ENCODE measurements at regions not wholly inside any gene's neighbourhood (a gene's known extent, or its start where the extent isn't known, plus 50 kb on each side); places are given as distances from the start of the nearest gene placed in this dataset.

- no peak for TF ChIP-seq CTCF (IDR thresholded peaks at IDR 0.05; ENCODE audit: control insufficient read depth, extremely low read depth, insufficient read depth)
- DNase-seq (ENCODE audit: low read depth): no peak
- no peak overlapping the region for H3K4me3 ChIP-seq (ENCODE audit: low read depth, low read length)
Observed at GRCh38 chr3:87175732-87176131, 51.4 kb upstream of the CHMP2B start.

GRCh38 chr3:87173776-87174175, 53.3 kb upstream of the CHMP2B start:
- DNase-seq (ENCODE audit: low read depth): no peak
- H3K4me3 ChIP-seq (ENCODE audit: low read depth, low read length): no peak overlapping the region
- no peak for TF ChIP-seq CTCF (IDR thresholded peaks at IDR 0.05; ENCODE audit: control insufficient read depth, extremely low read depth, insufficient read depth)

- no peak for DNase-seq (ENCODE audit: low read depth)
- H3K4me3 ChIP-seq (ENCODE audit: low read depth, low read length): no peak overlapping the region
- no peak for TF ChIP-seq CTCF (IDR thresholded peaks at IDR 0.05; ENCODE audit: control insufficient read depth, extremely low read depth, insufficient read depth)
Observed at GRCh38 chr3:87173071-87173470, 54.0 kb upstream of the CHMP2B start.

- peak overlapping the region; percentile 28; the same call in 1 of the 2 replicates for H3K4me3 ChIP-seq (ENCODE audit: low read depth, low read length)
- DNase-seq (ENCODE audit: low read depth): no peak
- peak; percentile 63 for TF ChIP-seq CTCF (IDR thresholded peaks at IDR 0.05; ENCODE audit: control insufficient read depth, extremely low read depth, insufficient read depth)
Observed at GRCh38 chr3:87167628-87168456, 59.3 kb upstream of the CHMP2B start.

- DNase-seq (ENCODE audit: low read depth): no peak
- no peak for TF ChIP-seq CTCF (IDR thresholded peaks at IDR 0.05; ENCODE audit: control insufficient read depth, extremely low read depth, insufficient read depth)
- H3K4me3 ChIP-seq (ENCODE audit: low read depth, low read length): no peak overlapping the region
Observed at GRCh38 chr3:87164245-87164644, 62.9 kb upstream of the CHMP2B start.

- TF ChIP-seq CTCF (IDR thresholded peaks at IDR 0.05; ENCODE audit: control insufficient read depth, extremely low read depth, insufficient read depth): no peak
- H3K4me3 ChIP-seq (ENCODE audit: low read depth, low read length): no peak overlapping the region
- no peak for DNase-seq (ENCODE audit: low read depth)
Observed at GRCh38 chr3:87161851-87162250, 65.3 kb upstream of the CHMP2B start.

- no peak overlapping the region for H3K4me3 ChIP-seq (ENCODE audit: low read depth, low read length)
- DNase-seq (ENCODE audit: low read depth): no peak
- no peak for TF ChIP-seq CTCF (IDR thresholded peaks at IDR 0.05; ENCODE audit: control insufficient read depth, extremely low read depth, insufficient read depth)
Observed at GRCh38 chr3:87161417-87161816, 65.7 kb upstream of the CHMP2B start.
